ENCODE measurements at regions not wholly inside any gene's neighbourhood (a gene's known extent, or its start where the extent isn't known, plus 50 kb on each side); places are given as distances from the start of the nearest gene placed in this dataset.

- no peak for TF ChIP-seq CTCF (IDR thresholded peaks at IDR 0.05)
- TF ChIP-seq POLR2A (IDR thresholded peaks at IDR 0.05): no peak
Observed at GRCh38 chr2:15042801-15043217, 410.3 kb downstream of the LRATD1 start.
